ENCODE measurements at regions not wholly inside any gene's neighbourhood (a gene's known extent, or its start where the extent isn't known, plus 50 kb on each side); places are given as distances from the start of the nearest gene placed in this dataset.

DNA sequence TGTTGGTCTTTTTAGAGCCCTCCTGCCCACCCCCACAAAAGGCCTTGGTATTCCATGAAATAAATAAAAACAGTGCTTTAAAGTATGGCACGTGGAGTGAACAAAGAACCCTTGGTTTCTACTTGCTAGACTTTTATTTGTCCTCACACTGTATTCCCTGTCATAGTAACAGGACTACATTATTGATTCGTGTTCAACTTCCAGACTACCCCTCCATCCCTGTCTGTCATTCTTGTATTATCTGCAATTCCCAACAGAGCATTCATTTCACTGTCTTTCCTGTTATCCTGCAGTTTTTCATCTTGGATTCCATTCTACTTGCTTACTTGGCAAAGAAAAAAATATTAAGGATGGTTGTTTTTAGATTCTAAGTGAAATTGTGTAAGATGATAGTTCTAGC, 307.4 kb upstream of the CNR1 start:
- DNase-seq = no peak
- no peak overlapping the region for H2AFZ ChIP-seq (ENCODE audit: insufficient read depth, low read depth, low read length, poor library complexity, severe bottlenecking)
- POLR2A ChIA-PET = no interaction called here
- CTCF ChIA-PET = no interaction called here
- intact Hi-C loops (cut with micrococcal nuclease) = no loop called here
- no peaks in the 10 kb centered on the region for H3K79me2 ChIP-seq (ENCODE audit: control insufficient read depth, insufficient read depth, low read length)
- H3K4me2 ChIP-seq (replicated peaks; ENCODE audit: low read depth, low read length, poor library complexity, severe bottlenecking) = no peak overlapping the region
- Mint-ChIP-seq H3K27ac (no peak overlapping the region), H3K9me3 (ENCODE audit: insufficient read depth) (no peaks in the 10 kb centered on the region), H3K4me1 (no peaks in the 10 kb centered on the region), H3K27me3 (peaks cover 4% of the 10 kb centered on the region), H3K4me3 (no peak overlapping the region)
- no peaks in the 10 kb centered on the region for H3K36me3 ChIP-seq (replicated peaks in 1 of 2; ENCODE audit: control extremely low read depth in 1 of 2, control insufficient read depth in 1 of 2, extremely low read depth in 1 of 2, insufficient read depth in 2 of 2, low read length in 1 of 2)
- no CpG with 5 or more reads among the region's 2 CpGs for WGBS (ENCODE audit: insufficient coverage)
- TF ChIP-seq CTCF (IDR thresholded peaks at IDR 0.05) (no peak), EZH2 (IDR thresholded peaks at IDR 0.05; ENCODE audit: borderline replicate concordance, insufficient read depth, low read depth, low read length, poor library complexity, severe bottlenecking) (no peak)
- no peak overlapping the region for H3K9ac ChIP-seq (ENCODE audit: low read length)
- H4K20me1 ChIP-seq (ENCODE audit: control insufficient read depth, insufficient read depth, low read length, poor library complexity, severe bottlenecking) = no peaks in the 10 kb centered on the region
- ATAC-seq (ENCODE audit: low read depth) = no peak
- H3K4me3 ChIP-seq (ENCODE audit: control extremely low read depth in 1 of 5, extremely low read depth in 1 of 5, insufficient read depth in 1 of 5, low read depth in 2 of 5, low read length in 4 of 5) = no peak overlapping the region
- H3K9me3 ChIP-seq (ENCODE audit: control extremely low read depth in 1 of 3, control insufficient read depth in 2 of 3, insufficient read depth in 1 of 3, low read length in 2 of 3) = peaks cover 0 to 2% (median 0%) of the 10 kb centered on the region in 3 donors
- no peaks in the 10 kb centered on the region for H3K27me3 ChIP-seq (replicated peaks in 1 of 4; ENCODE audit: control extremely low read depth in 1 of 4, control insufficient read depth in 3 of 4, insufficient read depth in 4 of 4, low read length in 3 of 4)
- no peak overlapping the region for H3K27ac ChIP-seq (ENCODE audit: low read length in 2 of 2)
- H3K4me1 ChIP-seq (ENCODE audit: control insufficient read depth in 2 of 2, insufficient read depth in 2 of 2, low read length in 2 of 2) = no peaks in the 10 kb centered on the region

DNA sequence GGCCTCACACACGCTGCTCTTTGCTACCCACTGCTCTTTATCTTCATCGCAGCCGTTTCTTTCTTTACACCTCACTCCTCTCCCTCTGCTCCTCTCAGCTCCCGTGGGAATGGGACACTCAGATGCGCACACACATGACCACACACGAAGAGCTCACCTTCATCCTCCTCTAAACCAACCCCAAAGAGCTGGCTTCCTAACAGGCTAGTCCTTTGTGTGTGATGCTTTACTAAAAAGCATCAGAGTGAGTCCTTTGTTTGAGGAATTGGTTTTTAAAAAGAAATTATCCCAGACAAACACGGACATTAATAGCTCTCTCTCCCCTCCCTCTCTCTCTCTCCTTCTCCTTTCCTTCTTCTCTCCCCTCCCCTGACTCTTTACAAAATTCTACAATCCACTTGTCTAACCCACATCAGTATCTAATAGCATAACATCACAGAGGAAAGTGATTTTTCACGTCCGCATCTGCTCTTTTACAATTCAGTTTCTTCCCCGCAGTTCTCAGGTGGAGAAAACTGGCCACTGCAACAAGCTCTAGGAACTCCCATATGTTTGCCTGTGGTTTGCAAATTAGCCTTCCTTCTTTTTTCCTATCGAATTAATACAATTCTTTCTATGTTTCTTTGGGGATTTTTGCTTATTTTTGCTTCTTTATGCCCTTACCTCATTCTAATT, 306.8 kb upstream of the CNR1 start:
- ChIA-PET POLR2A (no interaction called here), CTCF (no interaction called here)
- H3K4me3 ChIP-seq (ENCODE audit: control extremely low read depth in 1 of 5, extremely low read depth in 1 of 5, insufficient read depth in 1 of 5, low read depth in 2 of 5, low read length in 4 of 5) = no peak overlapping the region
- no peak overlapping the region for H2AFZ ChIP-seq (ENCODE audit: insufficient read depth, low read depth, low read length, poor library complexity, severe bottlenecking)
- no peaks in the 10 kb centered on the region for H3K79me2 ChIP-seq (ENCODE audit: control insufficient read depth, insufficient read depth, low read length)
- no peaks in the 10 kb centered on the region for H3K9me3 Mint-ChIP-seq (ENCODE audit: insufficient read depth)
- no peak overlapping the region for H3K27ac ChIP-seq (ENCODE audit: low read length in 2 of 2)
- H3K9me3 ChIP-seq (ENCODE audit: control extremely low read depth in 1 of 3, control insufficient read depth in 2 of 3, insufficient read depth in 1 of 3, low read length in 2 of 3) = peaks cover 0 to 2% (median 0%) of the 10 kb centered on the region in 3 donors
- no peak overlapping the region for H3K9ac ChIP-seq (ENCODE audit: low read length)
- no peaks in the 10 kb centered on the region for H3K4me1 ChIP-seq (ENCODE audit: control insufficient read depth in 2 of 2, insufficient read depth in 2 of 2, low read length in 2 of 2)
- H3K36me3 ChIP-seq (replicated peaks in 1 of 2; ENCODE audit: control extremely low read depth in 1 of 2, control insufficient read depth in 1 of 2, extremely low read depth in 1 of 2, insufficient read depth in 2 of 2, low read length in 1 of 2) = no peaks in the 10 kb centered on the region
- H3K27ac Mint-ChIP-seq = no peak overlapping the region
- intact Hi-C loops (cut with micrococcal nuclease) = no loop called here
- H3K4me1 Mint-ChIP-seq = no peaks in the 10 kb centered on the region
- no peak overlapping the region for H3K4me3 Mint-ChIP-seq
- TF ChIP-seq CTCF (IDR thresholded peaks at IDR 0.05) (no peak), EZH2 (IDR thresholded peaks at IDR 0.05; ENCODE audit: borderline replicate concordance, insufficient read depth, low read depth, low read length, poor library complexity, severe bottlenecking) (no peak)
- H3K4me2 ChIP-seq (replicated peaks; ENCODE audit: low read depth, low read length, poor library complexity, severe bottlenecking) = no peak overlapping the region
- DNase-seq (no peak), ATAC-seq (ENCODE audit: low read depth) (no peak)
- no peaks in the 10 kb centered on the region for H3K27me3 ChIP-seq (replicated peaks in 1 of 4; ENCODE audit: control extremely low read depth in 1 of 4, control insufficient read depth in 3 of 4, insufficient read depth in 4 of 4, low read length in 3 of 4)
- H3K27me3 Mint-ChIP-seq = peaks cover 4% of the 10 kb centered on the region
- H4K20me1 ChIP-seq (ENCODE audit: control insufficient read depth, insufficient read depth, low read length, poor library complexity, severe bottlenecking) = no peaks in the 10 kb centered on the region
- 66% methylated on average over 6 of the region's 11 CpGs for WGBS (ENCODE audit: insufficient coverage)

All from B cell (primary cell).